ENCODE measurements at regions not wholly inside any gene's neighbourhood (a gene's known extent, or its start where the extent isn't known, plus 50 kb on each side); places are given as distances from the start of the nearest gene placed in this dataset.

- TF ChIP-seq CTCF (IDR thresholded peaks at IDR 0.05) (no peak), POLR2A (IDR thresholded peaks at IDR 0.05) (no peak)
These were observed 281.5 kb downstream of the USP46 start for GRCh38 chr4:52377563-52377962.

Data from esophagus squamous epithelium (tissue), 4 donors.